Activated CD4-positive, alpha-beta T cell treated with anti-CD3 and anti-CD28 coated beads, Interleukin-2, amount 10 ng/mL, durations not matched to agents 7 days and 5 days (primary cell): ENCODE measurements at regions not wholly inside any gene's neighbourhood (a gene's known extent, or its start where the extent isn't known, plus 50 kb on each side); places are given as distances from the start of the nearest gene placed in this dataset.

Experiments
- CTCF ChIA-PET: fragments of 350-600 bp; sonication (Branson Sonifier 250); formaldehyde crosslinking; loops from one replicate; lab custom pipeline; 2021; ENCODE audit warnings: antibody characterized with exemption; lab: Charles Lee
- POLR2A ChIA-PET: fragments of 350-600 bp; sonication (Branson Sonifier 250); formaldehyde crosslinking; loops from one replicate; lab custom pipeline; 2021; ENCODE audit warnings: antibody characterized with exemption; lab: Charles Lee
- DNase-seq: peaks from one replicate; pipeline ENCODE4 v3.0.0-alpha.2; 2020
- H3K27ac Mint-ChIP-seq: one replicate; pipeline ENCODE4 v1.8.0; 2021; ENCODE audit warnings: mild to moderate bottlenecking, moderate library complexity, mixed read lengths
- H3K27me3 Mint-ChIP-seq: one replicate; pipeline ENCODE4 v1.8.0; 2021; ENCODE audit warnings: mixed read lengths
- H3K36me3 Mint-ChIP-seq: one replicate; pipeline ENCODE4 v1.8.0; 2021; ENCODE audit warnings: low read depth, mixed read lengths
- H3K4me1 Mint-ChIP-seq: one replicate; pipeline ENCODE4 v1.8.0; 2021; ENCODE audit warnings: mixed read lengths
- H3K4me3 Mint-ChIP-seq: one replicate; pipeline ENCODE4 v1.8.0; 2021; ENCODE audit warnings: mild to moderate bottlenecking, moderate library complexity, mixed read lengths
- H3K9me3 Mint-ChIP-seq: one replicate; pipeline ENCODE4 v1.8.0; 2021; ENCODE audit warnings: mixed read lengths

GRCh38 chr14:34062353-34062973 lies 111.6 kb upstream of the EGLN3 start:
- H3K36me3 Mint-ChIP-seq, result peaks cover 6% of the 10 kb centered on the region
- ChIA-PET CTCF (interaction anchor here (0.5 to 1.0 kb wide), 2 partner anchors 27 to 188 kb away, joined by 3 to 5 read pairs; no protein-coding TSS in a partner anchor), POLR2A (no interaction called here)
- H3K4me3 Mint-ChIP-seq, result no peak overlapping the region
- H3K27ac Mint-ChIP-seq, result no peak overlapping the region
- H3K9me3 Mint-ChIP-seq, result peaks cover 3% of the 10 kb centered on the region
- peaks cover 20% of the 10 kb centered on the region for H3K4me1 Mint-ChIP-seq
- no peak for DNase-seq
- peaks cover 35% of the 10 kb centered on the region for H3K27me3 Mint-ChIP-seq

GRCh38 chr14:34060651-34060999 lies 109.8 kb upstream of the EGLN3 start:
- Mint-ChIP-seq H3K4me3 (peak overlapping the region; percentile 75), H3K27ac (peak overlapping the region; percentile 91), H3K27me3 (peaks cover 36% of the 10 kb centered on the region), H3K9me3 (peaks cover 3% of the 10 kb centered on the region), H3K36me3 (peaks cover 6% of the 10 kb centered on the region), H3K4me1 (peaks cover 37% of the 10 kb centered on the region)
- ChIA-PET POLR2A (no interaction called here), CTCF (interaction anchor here (0.8 to 1.3 kb wide), 4 partner anchors 9 to 38 kb away, joined by 3 to 5 read pairs (median 4); no protein-coding TSS in a partner anchor)
- no peak for DNase-seq

- ChIA-PET POLR2A (interaction anchor here (0.9 kb wide), 1 partner anchor 16 kb away, joined by 3 read pairs; no protein-coding TSS in a partner anchor), CTCF (interaction anchor here (0.8 to 1.6 kb wide), 8 partner anchors 10 to 47 kb away, joined by 3 to 5 read pairs (median 4); no protein-coding TSS in a partner anchor)
- Mint-ChIP-seq H3K27ac (peak overlapping the region; percentile 91), H3K9me3 (peaks cover 3% of the 10 kb centered on the region), H3K36me3 (peaks cover 8% of the 10 kb centered on the region), H3K27me3 (peaks cover 34% of the 10 kb centered on the region), H3K4me1 (peaks cover 42% of the 10 kb centered on the region), H3K4me3 (peak overlapping the region; percentile 75)
- peak; percentile 58 for DNase-seq
These were observed 109.2 kb upstream of the EGLN3 start for GRCh38 chr14:34059925-34060650.

DNA sequence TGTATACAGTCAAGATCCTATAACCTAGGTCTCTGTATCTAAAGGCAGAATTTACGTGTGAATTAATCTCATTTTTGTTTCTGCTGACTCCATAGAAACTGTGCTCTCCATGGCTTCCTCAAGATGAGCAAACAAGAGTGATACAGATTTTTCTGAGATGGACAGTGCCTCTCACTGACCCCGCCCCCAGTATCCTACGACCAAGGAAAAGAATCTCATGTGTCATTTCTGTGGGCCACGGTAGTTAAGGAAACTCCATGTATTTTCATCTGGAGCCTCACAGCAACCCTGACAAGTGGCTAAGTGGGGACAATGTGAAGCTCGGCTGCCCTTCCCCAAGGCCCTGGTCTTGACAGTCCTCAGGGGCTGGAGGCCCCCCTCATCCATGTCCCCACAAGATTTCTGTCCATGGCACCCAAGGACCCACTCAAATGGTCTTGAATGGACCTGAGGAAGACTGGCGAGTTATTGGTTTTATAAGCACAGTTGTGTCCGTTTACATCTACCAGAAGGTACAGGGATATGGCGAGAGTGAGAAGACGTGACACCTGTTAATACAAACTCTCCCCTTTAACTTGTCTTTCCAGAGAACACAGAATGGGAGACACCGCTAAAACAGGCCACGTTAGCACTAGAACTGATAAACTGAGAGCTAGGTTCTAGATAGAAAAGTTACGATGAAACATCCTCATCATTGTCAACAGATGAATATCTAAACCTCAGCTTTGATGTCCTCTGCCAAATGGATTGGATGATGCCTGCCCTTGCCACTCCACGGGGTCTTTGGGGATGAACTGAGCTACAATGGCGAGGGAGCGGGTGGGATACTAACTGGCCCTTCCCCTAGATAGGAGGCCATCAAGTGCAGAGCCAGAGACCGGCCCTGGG lies 108.4 kb upstream of the EGLN3 start:
- Mint-ChIP-seq H3K4me3 (peak overlapping the region; percentile 58), H3K4me1 (peaks cover 47% of the 10 kb centered on the region), H3K36me3 (peaks cover 11% of the 10 kb centered on the region), H3K27ac (peak overlapping the region; percentile 83), H3K9me3 (peaks cover 3% of the 10 kb centered on the region), H3K27me3 (peaks cover 30% of the 10 kb centered on the region)
- CTCF ChIA-PET, result interaction anchor here (0.8 to 1.6 kb wide), 5 partner anchors 11 to 46 kb away, joined by 3 to 5 read pairs (median 4); no protein-coding TSS in a partner anchor
- DNase-seq, result no peak
- POLR2A ChIA-PET, result interaction anchor here (0.9 kb wide), 1 partner anchor 15 kb away, joined by 3 read pairs; no protein-coding TSS in a partner anchor

- peaks cover 3% of the 10 kb centered on the region for H3K9me3 Mint-ChIP-seq
- DNase-seq, result no peak
- no peak overlapping the region for H3K4me3 Mint-ChIP-seq
- H3K4me1 Mint-ChIP-seq, result peaks cover 55% of the 10 kb centered on the region
- CTCF ChIA-PET, result interaction anchor here (0.9 to 1.6 kb wide), 2 partner anchors 10 to 15 kb away, joined by 3 to 4 read pairs; no protein-coding TSS in a partner anchor
- peaks cover 30% of the 10 kb centered on the region for H3K27me3 Mint-ChIP-seq
- peaks cover 18% of the 10 kb centered on the region for H3K36me3 Mint-ChIP-seq
- no peak overlapping the region for H3K27ac Mint-ChIP-seq
- POLR2A ChIA-PET, result no interaction called here
These were observed 107.6 kb upstream of the EGLN3 start for GRCh38 chr14:34058510-34058909.

DNA sequence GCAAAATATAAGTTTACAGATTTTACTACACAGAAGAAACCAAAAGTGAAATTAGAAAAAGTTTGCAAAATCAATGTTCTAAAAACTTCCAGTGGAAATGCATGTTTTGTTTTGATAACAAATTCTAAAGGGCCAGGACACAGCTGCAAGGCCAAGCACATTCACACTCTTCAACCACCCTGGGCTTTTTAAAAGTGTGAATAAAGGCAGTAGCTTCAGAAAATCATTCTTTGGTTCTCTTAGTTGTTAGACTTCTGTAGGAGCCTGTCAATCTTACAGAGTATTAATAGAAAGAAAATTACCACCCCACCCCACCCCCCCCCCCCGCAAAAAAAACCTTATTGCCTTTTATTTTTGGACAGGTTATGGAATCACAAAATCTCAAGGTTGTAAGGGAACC lies 105.2 kb upstream of the EGLN3 start:
- ChIA-PET POLR2A (interaction anchor here (0.6 kb wide), 1 partner anchor 14 kb away, joined by 3 read pairs; no protein-coding TSS in a partner anchor), CTCF (interaction anchor here (1.0 to 2.2 kb wide), 3 partner anchors 13 to 213 kb away, joined by 3 to 14 read pairs (median 4); no protein-coding TSS in a partner anchor)
- Mint-ChIP-seq H3K36me3 (peaks cover 31% of the 10 kb centered on the region), H3K27me3 (peaks cover 20% of the 10 kb centered on the region), H3K4me1 (peaks cover 74% of the 10 kb centered on the region), H3K9me3 (peaks cover 9% of the 10 kb centered on the region), H3K27ac (no peak overlapping the region), H3K4me3 (no peak overlapping the region)
- DNase-seq, result no peak

GRCh38 chr14:34055157-34055950 lies 104.5 kb upstream of the EGLN3 start:
- ChIA-PET POLR2A (interaction anchor here (0.6 kb wide), 1 partner anchor 13 kb away, joined by 3 read pairs; no protein-coding TSS in a partner anchor), CTCF (interaction anchor here (0.6 to 2.2 kb wide), 6 partner anchors 12 to 252 kb away, joined by 3 to 14 read pairs (median 4); no protein-coding TSS in a partner anchor)
- Mint-ChIP-seq H3K9me3 (peaks cover 13% of the 10 kb centered on the region), H3K27ac (peak overlapping the region; percentile 27), H3K27me3 (peaks cover 19% of the 10 kb centered on the region), H3K4me1 (peaks cover 74% of the 10 kb centered on the region), H3K36me3 (peaks cover 35% of the 10 kb centered on the region), H3K4me3 (no peak overlapping the region)
- no peak for DNase-seq

GRCh38 chr14:34053666-34054065 lies 102.8 kb upstream of the EGLN3 start:
- ChIA-PET POLR2A (no interaction called here), CTCF (interaction anchor here (0.9 kb wide), 1 partner anchor 9 kb away, joined by 5 read pairs; no protein-coding TSS in a partner anchor)
- H3K27me3 Mint-ChIP-seq, result peaks cover 28% of the 10 kb centered on the region

GRCh38 chr14:34052658-34053014 lies 101.8 kb upstream of the EGLN3 start:
- Mint-ChIP-seq H3K4me3 (no peak overlapping the region), H3K27me3 (peaks cover 28% of the 10 kb centered on the region), H3K36me3 (peaks cover 42% of the 10 kb centered on the region), H3K4me1 (peaks cover 79% of the 10 kb centered on the region), H3K27ac (no peak overlapping the region), H3K9me3 (peaks cover 16% of the 10 kb centered on the region)
- POLR2A ChIA-PET, result no interaction called here
- CTCF ChIA-PET, result interaction anchor here (2.2 kb wide), 1 partner anchor 13 kb away, joined by 4 read pairs; no protein-coding TSS in a partner anchor
- no peak for DNase-seq

More at GRCh38 chr14:34053666-34054065, 102.8 kb upstream of the EGLN3 start:
- no peak overlapping the region for H3K4me3 Mint-ChIP-seq
- H3K27ac Mint-ChIP-seq, result peak overlapping the region; percentile 42
- peaks cover 42% of the 10 kb centered on the region for H3K36me3 Mint-ChIP-seq
- DNase-seq, result no peak
- H3K4me1 Mint-ChIP-seq, result peaks cover 79% of the 10 kb centered on the region
- H3K9me3 Mint-ChIP-seq, result peaks cover 16% of the 10 kb centered on the region

GRCh38 chr14:34051966-34052657 lies 101.2 kb upstream of the EGLN3 start:
- H3K9me3 Mint-ChIP-seq, result peaks cover 21% of the 10 kb centered on the region
- POLR2A ChIA-PET, result interaction anchor here (0.7 kb wide), 1 partner anchor 48 kb away, joined by 5 read pairs; no protein-coding TSS in a partner anchor
- CTCF ChIA-PET, result interaction anchor here (0.8 to 2.2 kb wide), 2 partner anchors 12 to 15 kb away, joined by 3 to 4 read pairs; no protein-coding TSS in a partner anchor
- H3K27ac Mint-ChIP-seq, result peak overlapping the region; percentile 77
- H3K27me3 Mint-ChIP-seq, result peaks cover 23% of the 10 kb centered on the region
- H3K36me3 Mint-ChIP-seq, result peaks cover 47% of the 10 kb centered on the region
- no peak for DNase-seq
- H3K4me1 Mint-ChIP-seq, result peaks cover 79% of the 10 kb centered on the region
- peak overlapping the region; percentile 24 for H3K4me3 Mint-ChIP-seq

- ChIA-PET POLR2A (no interaction called here), CTCF (interaction anchor here (0.5 to 2.2 kb wide), 3 partner anchors 11 to 801 kb away, joined by 3 to 5 read pairs (median 4); no protein-coding TSS in a partner anchor)
- H3K9me3 Mint-ChIP-seq, result peaks cover 21% of the 10 kb centered on the region
- H3K36me3 Mint-ChIP-seq, result peaks cover 52% of the 10 kb centered on the region
- no peak for DNase-seq
- H3K27ac Mint-ChIP-seq, result no peak overlapping the region
- peaks cover 21% of the 10 kb centered on the region for H3K27me3 Mint-ChIP-seq
- H3K4me3 Mint-ChIP-seq, result no peak overlapping the region
- H3K4me1 Mint-ChIP-seq, result peaks cover 77% of the 10 kb centered on the region
These were observed 99.7 kb upstream of the EGLN3 start for GRCh38 chr14:34050606-34051005.
